ENCODE measurements at regions not wholly inside any gene's neighbourhood (a gene's known extent, or its start where the extent isn't known, plus 50 kb on each side); places are given as distances from the start of the nearest gene placed in this dataset.

GRCh38 chr21:35268261-35268660 lies 219.2 kb upstream of the RUNX1 start:
- FAIRE-seq = no peak
- DNase-seq (ENCODE audit: low spot score in 2 of 2) = no peak

- DNase-seq (ENCODE audit: low spot score in 2 of 2) = no peak
- FAIRE-seq = no peak
Measured at GRCh38 chr21:35266546-35266945, 217.4 kb upstream of the RUNX1 start.

GRCh38 chr21:35265170-35265877 lies 216.2 kb upstream of the RUNX1 start:
- DNase-seq (ENCODE audit: low spot score in 2 of 2) (no peak), FAIRE-seq (no peak)

- FAIRE-seq = no peak
- no peak for DNase-seq (ENCODE audit: low spot score in 2 of 2)
Measured at GRCh38 chr21:35259457-35259856, 210.4 kb upstream of the RUNX1 start.

- FAIRE-seq = no peak
- no peak for DNase-seq (ENCODE audit: low spot score in 2 of 2)
Measured at GRCh38 chr21:35258521-35258920, 209.4 kb upstream of the RUNX1 start.

- FAIRE-seq = no peak
- DNase-seq (ENCODE audit: low spot score in 2 of 2) = no peak
Measured at GRCh38 chr21:35257413-35257812, 208.3 kb upstream of the RUNX1 start.

- peak in 1 of 2 donors; percentile 20 for DNase-seq (ENCODE audit: low spot score in 2 of 2)
- no peak for FAIRE-seq
Measured at GRCh38 chr21:35256468-35256988, 207.4 kb upstream of the RUNX1 start.

- no peak for DNase-seq (ENCODE audit: low spot score in 2 of 2)
Measured at GRCh38 chr21:35254765-35255138, 205.7 kb upstream of the RUNX1 start.

GRCh38 chr21:35254006-35254764 lies 205.1 kb upstream of the RUNX1 start:
- DNase-seq (ENCODE audit: low spot score in 2 of 2) (no peak), FAIRE-seq (no peak)

More at GRCh38 chr21:35254765-35255138, 205.7 kb upstream of the RUNX1 start:
- FAIRE-seq = no peak

GRCh38 chr21:35252831-35253230 lies 203.7 kb upstream of the RUNX1 start:
- FAIRE-seq (no peak), DNase-seq (ENCODE audit: low spot score in 2 of 2) (no peak)

GRCh38 chr21:35249636-35250035 lies 200.5 kb upstream of the RUNX1 start:
- FAIRE-seq (no peak), DNase-seq (ENCODE audit: low spot score in 2 of 2) (no peak)

- DNase-seq (ENCODE audit: low spot score in 2 of 2) (no peak), FAIRE-seq (no peak)
Measured at GRCh38 chr21:35245879-35246278, 196.8 kb upstream of the RUNX1 start.

- DNase-seq (ENCODE audit: low spot score in 2 of 2) = no peak
- no peak for FAIRE-seq
Measured at GRCh38 chr21:35244514-35244913, 195.4 kb upstream of the RUNX1 start.

GRCh38 chr21:35243171-35243570 lies 194.1 kb upstream of the RUNX1 start:
- DNase-seq (ENCODE audit: low spot score in 2 of 2) (no peak), FAIRE-seq (no peak)

- DNase-seq (ENCODE audit: low spot score in 2 of 2) (no peak), FAIRE-seq (no peak)
Measured at GRCh38 chr21:35239811-35240219, 190.7 kb upstream of the RUNX1 start.

- no peak for FAIRE-seq
- no peak for DNase-seq (ENCODE audit: low spot score in 2 of 2)
Measured at GRCh38 chr21:35238119-35238518, 189.0 kb upstream of the RUNX1 start.

GRCh38 chr21:35237287-35237686 lies 188.2 kb upstream of the RUNX1 start:
- no peak for FAIRE-seq
- no peak for DNase-seq (ENCODE audit: low spot score in 2 of 2)

- FAIRE-seq (no peak), DNase-seq (ENCODE audit: low spot score in 2 of 2) (no peak)
Measured at GRCh38 chr21:35236090-35236489, 187.0 kb upstream of the RUNX1 start.

GRCh38 chr21:35234725-35235124 lies 185.6 kb upstream of the RUNX1 start:
- DNase-seq (ENCODE audit: low spot score in 2 of 2) = no peak
- FAIRE-seq = no peak

GRCh38 chr21:35233756-35234155 lies 184.7 kb upstream of the RUNX1 start:
- no peak for DNase-seq (ENCODE audit: low spot score in 2 of 2)
- no peak for FAIRE-seq

GRCh38 chr21:35232545-35233176 lies 183.6 kb upstream of the RUNX1 start:
- no peak for FAIRE-seq

More at GRCh38 chr21:35232545-35233176, 183.6 kb upstream of the RUNX1 start:
- DNase-seq (ENCODE audit: low spot score in 2 of 2) = no peak
